CD1c-positive myeloid dendritic cell (primary cell): ENCODE measurements at regions not wholly inside any gene's neighbourhood (a gene's known extent, or its start where the extent isn't known, plus 50 kb on each side); places are given as distances from the start of the nearest gene placed in this dataset.
"Not testable (repeated sequence)": the region's sequence is repeated elsewhere in the genome, so short reads cannot be mapped to it uniquely, and the experiment has no call there.

Experiments used
- DNase-seq: peaks from one replicate; pipeline ENCODE4 v3.0.0-alpha.2; 2016; ENCODE audit errors: extremely low spot score

- DNase-seq, result no peak
Observed at GRCh38 chr12:90829044-90829443, 125.9 kb downstream of the CCER1 start.

GRCh38 chr12:90828621-90829020, 126.4 kb downstream of the CCER1 start:
- DNase-seq, result no peak

GRCh38 chr12:90827567-90827966, 127.4 kb downstream of the CCER1 start:
- DNase-seq, result no peak

GRCh38 chr12:90826036-90826435, 128.9 kb downstream of the CCER1 start:
- no peak for DNase-seq

- no peak for DNase-seq
Observed at GRCh38 chr12:90823859-90824258, 131.1 kb downstream of the CCER1 start.

GRCh38 chr12:90819709-90820108, 135.3 kb downstream of the CCER1 start:
- DNase-seq, result no peak

GRCh38 chr12:90816353-90817089, 138.5 kb downstream of the CCER1 start:
- DNase-seq, result no peak

- DNase-seq, result no peak
Observed at GRCh38 chr12:90809940-90810339, 145.0 kb downstream of the CCER1 start.

- DNase-seq, result no peak
Observed at GRCh38 chr12:90808568-90808967, 146.4 kb downstream of the CCER1 start.

GRCh38 chr12:90802727-90803126, 152.2 kb downstream of the CCER1 start:
- DNase-seq, result no peak

- no peak for DNase-seq
Observed at GRCh38 chr12:90801776-90802175, 153.2 kb downstream of the CCER1 start.

GRCh38 chr12:90794212-90794611, 160.8 kb downstream of the CCER1 start:
- DNase-seq, result no peak

- DNase-seq, result not testable (repeated sequence)
Observed at GRCh38 chr12:90792718-90793117, 162.3 kb downstream of the CCER1 start.

GRCh38 chr12:90791445-90791844, 163.5 kb downstream of the CCER1 start:
- DNase-seq, result no peak

GRCh38 chr12:90790747-90791146, 164.2 kb downstream of the CCER1 start:
- no peak for DNase-seq

GRCh38 chr12:90773491-90773890, 181.5 kb downstream of the CCER1 start:
- DNase-seq, result no peak

- DNase-seq, result no peak
Observed at GRCh38 chr12:90770861-90771260, 184.1 kb downstream of the CCER1 start.

- DNase-seq, result no peak
Observed at GRCh38 chr12:90757957-90758356, 197.0 kb downstream of the CCER1 start.

GRCh38 chr12:90745211-90745610, 209.8 kb downstream of the CCER1 start:
- no peak for DNase-seq

- no peak for DNase-seq
Observed at GRCh38 chr12:90741611-90742010, 213.4 kb downstream of the CCER1 start.

GRCh38 chr12:90729736-90730135, 225.2 kb downstream of the CCER1 start:
- DNase-seq, result no peak

- DNase-seq, result no peak
Observed at GRCh38 chr12:90712671-90713070, 242.3 kb downstream of the CCER1 start.

- DNase-seq, result no peak
Observed at GRCh38 chr12:90710711-90711110, 244.3 kb downstream of the CCER1 start.

GRCh38 chr12:90706036-90706435, 248.9 kb downstream of the CCER1 start:
- DNase-seq, result no peak
